T1000 (cell line): ENCODE measurements at regions not wholly inside any gene's neighbourhood (a gene's known extent, or its start where the extent isn't known, plus 50 kb on each side); places are given as distances from the start of the nearest gene placed in this dataset.

ENCODE experiments used
- DNase-seq: peaks from one replicate; lab custom pipeline; 2025; ENCODE audit warnings: mixed read lengths; lab: John Stamatoyannopoulos, UW

DNA sequence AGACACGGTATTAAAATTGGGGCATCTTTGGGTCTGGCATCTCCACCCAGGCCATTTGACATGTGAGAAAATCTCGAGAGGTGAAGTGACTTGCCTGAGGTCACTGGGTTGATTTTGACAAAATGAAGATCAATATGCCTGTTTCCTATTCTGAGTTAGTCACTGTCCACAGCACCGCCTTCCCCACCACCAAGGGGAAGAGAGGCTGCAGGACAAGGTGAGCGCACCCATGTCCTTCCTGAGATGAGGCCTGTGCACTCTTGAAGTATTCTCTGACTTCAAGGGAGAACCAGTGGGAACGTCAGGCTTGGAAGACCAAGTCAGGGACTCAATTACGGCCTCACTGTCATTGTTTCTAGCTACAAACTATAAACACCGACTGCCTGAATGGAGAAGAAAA is 49.9 kb upstream of the WSB1 start:
- no peak for DNase-seq
